Heart right ventricle (tissue), 16 donors: ENCODE measurements at regions not wholly inside any gene's neighbourhood (a gene's known extent, or its start where the extent isn't known, plus 50 kb on each side); places are given as distances from the start of the nearest gene placed in this dataset.

Experiments used
- ATAC-seq, 8 donors: fragments of 200-7000 bp; cut with Tn5 transposase; one replicate each; pipeline ENCODE4 v1.9.1; 2020; ENCODE audit warnings: mild to moderate bottlenecking in 8 of 8, moderate library complexity in 8 of 8, moderate number of reproducible peaks in 1 of 8
- DNase-seq, 2 donors: peaks; one replicate each; pipeline ENCODE4 v3.0.0-alpha.2; 2020
- H3K27ac ChIP-seq, 10 donors: fragments of 200-600 bp; sonication (generic) in 2 of 10; one replicate each; pipeline versions ENCODE4 v1.5.0 to v1.8.0; 2020 to 2022; ENCODE audit warnings: mild to moderate bottlenecking in 3 of 10
- H3K27me3 ChIP-seq, 7 donors: fragments of 200-600 bp; one replicate each; pipeline ENCODE4 v1.8.0; 2021 to 2022; ENCODE audit warnings: mild to moderate bottlenecking in 2 of 7
- H3K36me3 ChIP-seq, 9 donors: fragments of 200-600 bp; sonication (generic) in 1 of 9; one replicate each; pipeline versions ENCODE4 v1.5.0 to v1.8.0; 2020 to 2022; ENCODE audit warnings: mild to moderate bottlenecking in 2 of 9
- H3K4me1 ChIP-seq, 9 donors: fragments of 200-600 bp; sonication (generic) in 1 of 9; one replicate each; pipeline versions ENCODE4 v1.5.0 to v1.8.0; 2020 to 2022; ENCODE audit warnings: mild to moderate bottlenecking in 4 of 9
- H3K4me3 ChIP-seq, 10 donors: fragments of 200-600 bp; sonication (generic) in 2 of 10; one replicate each; pipeline versions ENCODE4 v1.5.0 to v1.8.0; 2020 to 2022; ENCODE audit warnings: mild to moderate bottlenecking in 7 of 10, moderate library complexity in 2 of 10
- H3K9me3 ChIP-seq, 11 donors: fragments of 200-600 bp in 10 of 11; sonication (generic) in 2 of 11; one replicate each; pipeline versions ENCODE4 v1.5.0 to v1.8.0; 2013 to 2022; ENCODE audit warnings: mild to moderate bottlenecking in 2 of 11, control low read depth in 1 of 11, moderate library complexity in 1 of 11
- CTCF ChIP-seq, 9 donors: fragments of 200-600 bp; sonication (generic) in 2 of 9; IDR thresholded peaks; one replicate each; pipeline versions ENCODE4 v1.5.0 to v1.8.0; 2021 to 2022; ENCODE audit warnings: antibody characterized with exemption in 9 of 9, mild to moderate bottlenecking in 5 of 9, moderate library complexity in 1 of 9
- WGBS, 2 donors: extraction: QIAGEN DNeasy Blood & Tissue Kit; methylation state at CpG; one replicate each; pipeline ENCODE4 v1.1.7; 2013; ENCODE audit warnings: inconsistent platforms in 1 of 2; 5-methylcytosine and 5-hydroxymethylcytosine counted together
- intact Hi-C, 10 donors: fragments of 100-400 bp; cut with DNase I; formaldehyde crosslinking; loops; one replicate each; pipeline versions ENCODE4 v1.11.1 to v1.14.2; 2022
- donor health status: Arrhythmogenic right ventricular cardiomyopathy.
- donor health status: ischemic (EF 13 %, LVEDD 7.1; RV severe dilation, severe dysfunction).
- donor health status: healthy with polysubstance abuse.
- donor health status: DM: no; HTN: yes; CAD: no.
- donor health status: DM: no; HTN: no; CAD: no.
- donor health status: ischemic (EF 25% LVEDD 6.9; RV normal size, moderate dysfunction).
- donor health status: ischemic (EF 25% LVEDD 5.7; RV mildly dilated, moderate dysfunction).
- donor health status: healthy.
- donor health status: DM: yes; HTN: yes; CAD: no.
- donor health status: Ischemic cardiomyopathy.
- donor health status: ischemic (EF 35%, LVEDD 5.7; RV mildly dilated, moderate dysfunction).
- donor health status: nonischemic (EF 11% LVEDD 7.7; RV severe dilation, severe dysfunction).
- donor health status: DM: yes; HTN: yes; CAD: no.
- donor health status: PGD.
- donor health status: ischemic (EF 29% LVEDD 5.4; RV normal size, mild dysfunction).
- donor health status: nonischemic (EF 23%, LVEDD 6.1; RV moderate dilation, normal function).

GRCh38 chr4:89539374-89539773, 231.8 kb upstream of the GPRIN3 start:
- TF ChIP-seq CTCF (IDR thresholded peaks at IDR 0.05) = no peak
- H3K4me3 ChIP-seq = no peak overlapping the region
- H3K27me3 ChIP-seq = no peaks in the 10 kb centered on the region
- intact Hi-C loops = no loop called here
- no peaks in the 10 kb centered on the region for H3K36me3 ChIP-seq
- WGBS, 2 donors = 60 to 71% methylated on average over 3 of the region's 3 CpGs
- no peak overlapping the region for H3K27ac ChIP-seq
- no peak for DNase-seq
- no peak for ATAC-seq
- no peaks in the 10 kb centered on the region for H3K4me1 ChIP-seq
- H3K9me3 ChIP-seq = peaks cover 0 to 22% (median 0%) of the 10 kb centered on the region in 11 donors

DNA sequence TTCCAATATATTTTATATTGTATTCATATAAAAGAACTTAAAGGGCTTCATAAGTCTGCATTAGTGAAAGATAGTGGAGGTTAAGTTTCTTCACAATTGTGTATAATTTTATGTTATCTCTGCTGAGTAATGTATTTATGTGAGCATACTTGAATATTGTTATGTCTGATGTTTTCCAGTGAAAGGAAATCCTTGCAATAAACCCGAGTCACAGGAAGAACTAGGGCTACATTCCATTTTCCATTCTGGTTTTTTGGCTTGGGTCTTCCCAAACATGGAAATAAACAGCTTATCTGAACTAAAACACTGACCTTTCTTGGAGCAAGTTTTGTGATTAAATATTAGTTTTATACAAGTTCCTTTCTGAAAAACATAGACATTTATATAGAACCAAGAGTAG, 231.3 kb upstream of the GPRIN3 start:
- H3K27ac ChIP-seq = no peak overlapping the region
- H3K9me3 ChIP-seq = peaks cover 0 to 19% (median 0%) of the 10 kb centered on the region in 11 donors
- no peak for TF ChIP-seq CTCF (IDR thresholded peaks at IDR 0.05)
- intact Hi-C loops = no loop called here
- no peaks in the 10 kb centered on the region for H3K4me1 ChIP-seq
- ATAC-seq (no peak), DNase-seq (no peak)
- WGBS, 2 donors = 37 to 64% methylated on average over 1 of the region's 1 CpG
- no peaks in the 10 kb centered on the region for H3K36me3 ChIP-seq
- H3K4me3 ChIP-seq = no peak overlapping the region
- no peaks in the 10 kb centered on the region for H3K27me3 ChIP-seq

DNA sequence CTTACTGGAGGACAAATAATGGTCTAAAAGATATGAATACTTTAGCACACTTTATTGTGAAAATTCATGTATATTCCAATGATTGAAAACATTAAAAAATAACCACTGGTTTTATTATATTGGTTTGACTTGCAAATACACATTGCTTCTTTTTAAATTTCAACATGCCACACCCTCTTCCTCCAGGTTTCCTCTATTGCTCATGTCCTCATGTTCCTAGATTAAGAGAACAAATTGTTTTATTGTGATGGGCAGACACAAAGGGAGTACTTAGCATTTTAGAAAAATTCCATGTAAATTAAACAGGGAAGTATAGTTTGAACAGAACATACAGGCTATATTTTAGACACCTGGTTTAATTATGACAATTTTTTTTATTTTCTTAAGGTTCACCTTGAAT, 230.6 kb upstream of the GPRIN3 start:
- Histone ChIP-seq H3K4me3 (no peak overlapping the region), H3K27me3 (no peaks in the 10 kb centered on the region), H3K27ac (no peak overlapping the region), H3K4me1 (no peaks in the 10 kb centered on the region), H3K9me3 (peaks cover 0 to 15% (median 0%) of the 10 kb centered on the region in 11 donors), H3K36me3 (no peaks in the 10 kb centered on the region)
- intact Hi-C loops = no loop called here
- DNase-seq (no peak), ATAC-seq (no peak)
- no peak for TF ChIP-seq CTCF (IDR thresholded peaks at IDR 0.05)

GRCh38 chr4:89537281-89537680, 229.7 kb upstream of the GPRIN3 start:
- WGBS, 2 donors = 80 to 88% methylated on average over 1 of the region's 1 CpG
- no peaks in the 10 kb centered on the region for H3K36me3 ChIP-seq
- peaks cover 0 to 15% (median 0%) of the 10 kb centered on the region in 11 donors for H3K9me3 ChIP-seq
- no peaks in the 10 kb centered on the region for H3K27me3 ChIP-seq
- no peak for DNase-seq
- H3K4me1 ChIP-seq = no peaks in the 10 kb centered on the region
- H3K27ac ChIP-seq = no peak overlapping the region
- TF ChIP-seq CTCF (IDR thresholded peaks at IDR 0.05) = no peak
- ATAC-seq = no peak
- H3K4me3 ChIP-seq = no peak overlapping the region
- intact Hi-C loops = no loop called here

DNA sequence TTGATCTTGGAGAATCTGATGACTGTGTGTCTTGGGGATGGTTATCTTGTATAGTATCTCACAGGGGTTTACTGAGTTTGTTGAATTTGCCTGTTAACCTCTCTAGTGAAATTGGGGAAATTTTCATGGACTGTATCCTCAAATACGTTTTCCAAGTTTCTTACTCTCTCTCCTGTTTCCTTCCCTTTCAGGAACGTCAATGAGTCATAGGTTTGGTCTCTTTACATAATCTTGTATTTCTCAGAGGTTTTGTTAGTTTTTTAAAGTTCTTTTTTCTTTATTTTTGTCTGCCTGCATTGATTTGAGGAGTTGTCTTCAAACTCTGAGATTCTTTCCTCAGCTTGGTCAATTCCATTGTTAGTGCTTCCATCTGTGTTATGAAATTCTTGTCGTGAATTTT, 227.7 kb upstream of the GPRIN3 start:
- DNase-seq = no peak
- H3K27me3 ChIP-seq = no peaks in the 10 kb centered on the region
- 71 to 75% methylated on average over 3 of the region's 3 CpGs for WGBS, 2 donors
- no peak for ATAC-seq
- TF ChIP-seq CTCF (IDR thresholded peaks at IDR 0.05) = no peak
- H3K27ac ChIP-seq = no peak overlapping the region
- intact Hi-C loops = no loop called here
- no peak overlapping the region for H3K4me3 ChIP-seq
- no peaks in the 10 kb centered on the region for H3K4me1 ChIP-seq
- H3K36me3 ChIP-seq = no peaks in the 10 kb centered on the region
- H3K9me3 ChIP-seq = peaks cover 0 to 15% (median 0%) of the 10 kb centered on the region in 11 donors
